Upper lobe of right lung (tissue), 1 donor: ENCODE measurements at regions not wholly inside any gene's neighbourhood (a gene's known extent, or its start where the extent isn't known, plus 50 kb on each side); places are given as distances from the start of the nearest gene placed in this dataset.

Experiments
- ATAC-seq: fragments of 200-7000 bp; cut with Tn5 transposase; one replicate; pipeline ENCODE4 v1.9.1; 2020; ENCODE audit warnings: mild to moderate bottlenecking, moderate library complexity
- DNase-seq: peaks from one replicate; pipeline ENCODE4 v3.0.0-alpha.2; 2020
- H3K27ac ChIP-seq: fragments of 200-600 bp; one replicate; pipeline ENCODE4 v1.8.0; 2022
- H3K27me3 ChIP-seq: fragments of 200-600 bp; one replicate; pipeline ENCODE4 v1.8.0; 2022; ENCODE audit warnings: mild to moderate bottlenecking
- H3K36me3 ChIP-seq: fragments of 200-600 bp; one replicate; pipeline ENCODE4 v1.8.0; 2022
- H3K4me1 ChIP-seq: fragments of 200-600 bp; one replicate; pipeline ENCODE4 v1.8.0; 2022
- H3K4me3 ChIP-seq: fragments of 200-600 bp; one replicate; pipeline ENCODE4 v1.8.0; 2022; ENCODE audit warnings: mild to moderate bottlenecking
- H3K9me3 ChIP-seq: fragments of 200-600 bp; one replicate; pipeline ENCODE4 v1.8.0; 2022
- CTCF ChIP-seq: fragments of 200-600 bp; IDR thresholded peaks from one replicate; pipeline ENCODE4 v1.8.0; 2022; ENCODE audit warnings: antibody characterized with exemption
- intact Hi-C: fragments of 100-400 bp; cut with DNase I; formaldehyde crosslinking; loops from one replicate; pipeline ENCODE4 v1.11.0; 2022
- donor health status: DM: no; HTN: yes; CAD: no; lungs with severe emphysema.

DNA sequence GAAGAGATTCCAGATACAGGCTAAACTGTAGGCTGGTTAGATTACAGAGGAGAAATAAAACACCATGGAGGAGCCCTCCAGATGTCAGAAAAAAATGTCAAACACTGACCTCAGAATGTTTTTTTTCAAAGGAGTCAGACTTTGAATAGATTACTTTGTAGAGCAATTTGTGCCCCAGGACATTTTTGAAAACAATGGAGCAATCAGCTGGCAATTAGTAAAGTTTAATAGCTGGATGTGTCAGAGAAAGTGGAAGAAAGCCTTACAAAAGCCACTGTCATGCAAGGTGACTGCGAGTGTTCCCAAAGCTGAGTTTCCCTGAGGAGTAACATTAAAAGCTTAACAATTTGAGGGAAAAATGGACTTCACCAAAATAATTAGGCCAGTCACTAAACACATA is 417.8 kb upstream of the CTNND2 start:
- Histone ChIP-seq H3K4me1 (no peaks in the 10 kb centered on the region), H3K27ac (no peak overlapping the region), H3K36me3 (no peaks in the 10 kb centered on the region), H3K4me3 (no peak overlapping the region), H3K27me3 (no peaks in the 10 kb centered on the region), H3K9me3 (no peaks in the 10 kb centered on the region)
- intact Hi-C loops: no loop called here
- no peak for TF ChIP-seq CTCF
- ATAC-seq: no peak
- no peak for DNase-seq

- TF ChIP-seq CTCF: no peak
- H3K4me1 ChIP-seq: no peaks in the 10 kb centered on the region
- no peaks in the 10 kb centered on the region for H3K27me3 ChIP-seq
- intact Hi-C loops: no loop called here
- ATAC-seq (peak; percentile 25), DNase-seq (no peak)
- H3K27ac ChIP-seq: no peak overlapping the region
- no peaks in the 10 kb centered on the region for H3K9me3 ChIP-seq
- no peaks in the 10 kb centered on the region for H3K36me3 ChIP-seq
- no peak overlapping the region for H3K4me3 ChIP-seq
These were observed 416.1 kb upstream of the CTNND2 start for GRCh38 chr5:12320331-12320730.

DNA sequence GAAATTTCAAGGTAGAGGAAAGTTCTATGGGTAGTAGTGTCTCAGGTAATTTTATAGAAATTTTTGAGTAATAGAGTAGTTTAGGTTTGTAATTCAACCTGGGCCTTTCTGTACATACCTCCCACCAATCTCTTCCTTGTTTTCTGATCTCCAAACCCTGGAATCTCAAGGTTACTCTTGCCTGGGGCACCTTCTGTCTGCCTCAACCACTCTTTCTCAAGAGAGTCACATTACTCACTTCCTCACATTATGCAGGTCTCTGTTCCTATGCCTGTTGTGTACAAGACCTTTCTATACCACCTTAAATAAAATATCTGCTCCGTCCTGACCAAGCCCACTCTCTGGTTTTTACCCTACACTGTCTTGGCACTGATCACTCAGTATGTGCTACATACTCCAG is 412.6 kb upstream of the CTNND2 start:
- ATAC-seq (no peak), DNase-seq (no peak)
- H3K27ac ChIP-seq: no peak overlapping the region
- H3K4me1 ChIP-seq: no peaks in the 10 kb centered on the region
- no peaks in the 10 kb centered on the region for H3K36me3 ChIP-seq
- no peaks in the 10 kb centered on the region for H3K27me3 ChIP-seq
- TF ChIP-seq CTCF: no peak
- intact Hi-C loops: no loop called here
- no peak overlapping the region for H3K4me3 ChIP-seq
- no peaks in the 10 kb centered on the region for H3K9me3 ChIP-seq

DNA sequence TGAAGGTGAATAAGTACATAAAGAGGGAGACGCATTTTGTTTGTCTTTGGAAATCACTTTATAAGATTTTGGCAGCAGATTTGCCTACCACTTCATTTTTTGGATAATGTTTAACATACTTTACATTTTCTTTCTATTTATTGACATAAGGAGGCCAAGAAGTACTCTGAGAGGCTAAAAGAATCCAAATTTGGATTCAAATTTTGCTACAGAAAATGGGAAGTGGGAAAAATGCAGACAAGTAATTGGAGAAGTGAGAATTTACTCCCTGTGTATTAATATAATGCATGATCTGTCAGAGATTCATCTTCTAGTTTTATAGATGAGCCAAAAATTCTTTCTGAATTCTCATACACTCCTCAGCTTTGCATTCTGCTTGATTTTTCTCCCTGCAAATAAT is 411.2 kb upstream of the CTNND2 start:
- Histone ChIP-seq H3K27ac (no peak overlapping the region), H3K9me3 (peaks cover 1% of the 10 kb centered on the region), H3K36me3 (no peaks in the 10 kb centered on the region), H3K4me3 (no peak overlapping the region), H3K4me1 (no peaks in the 10 kb centered on the region), H3K27me3 (no peaks in the 10 kb centered on the region)
- ATAC-seq: no peak
- no peak for TF ChIP-seq CTCF
- intact Hi-C loops: no loop called here
- DNase-seq: no peak

DNA sequence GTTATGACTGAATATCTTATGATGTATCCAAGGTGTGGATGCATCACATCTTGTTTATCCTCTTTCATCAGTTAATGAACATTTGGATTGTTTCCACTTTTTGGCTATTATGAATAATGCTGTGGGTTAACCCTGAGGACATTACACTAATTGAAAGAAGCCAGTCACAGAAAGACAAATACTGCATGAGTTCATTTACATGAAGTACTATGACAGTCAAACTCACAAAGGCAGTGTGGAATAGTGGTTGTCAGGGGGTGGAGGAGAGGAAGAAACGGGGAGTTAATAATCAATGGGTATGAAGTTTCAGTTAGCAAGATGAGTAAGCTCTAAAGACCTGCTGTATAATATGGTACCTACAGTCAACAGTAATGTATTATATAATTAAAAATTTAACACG is 409.4 kb upstream of the CTNND2 start:
- DNase-seq (no peak), ATAC-seq (no peak)
- Histone ChIP-seq H3K9me3 (peaks cover 5% of the 10 kb centered on the region), H3K4me1 (no peaks in the 10 kb centered on the region), H3K36me3 (no peaks in the 10 kb centered on the region), H3K27me3 (no peaks in the 10 kb centered on the region), H3K4me3 (no peak overlapping the region), H3K27ac (no peak overlapping the region)
- TF ChIP-seq CTCF: no peak
- intact Hi-C loops: no loop called here

- no peak for ATAC-seq
- no peak for DNase-seq
- H3K4me3 ChIP-seq: no peak overlapping the region
- no peaks in the 10 kb centered on the region for H3K36me3 ChIP-seq
- H3K9me3 ChIP-seq: peaks cover 5% of the 10 kb centered on the region
- TF ChIP-seq CTCF: no peak
- no peaks in the 10 kb centered on the region for H3K27me3 ChIP-seq
- no peaks in the 10 kb centered on the region for H3K4me1 ChIP-seq
- intact Hi-C loops: no loop called here
- H3K27ac ChIP-seq: no peak overlapping the region
These were observed 408.1 kb upstream of the CTNND2 start for GRCh38 chr5:12312343-12312742.
